GM12801 (cell line): ENCODE measurements at regions not wholly inside any gene's neighbourhood (a gene's known extent, or its start where the extent isn't known, plus 50 kb on each side); places are given as distances from the start of the nearest gene placed in this dataset.

Source experiments
- TF ChIP-seq, protein P1 (sequence below): IDR thresholded peaks from one replicate; pipeline ENCODE4 v1.5.1; 2011; ENCODE audit warnings: control low read depth; ENCODE audit not compliant: insufficient read length; ENCODE audit errors: extremely low read depth

DNA sequence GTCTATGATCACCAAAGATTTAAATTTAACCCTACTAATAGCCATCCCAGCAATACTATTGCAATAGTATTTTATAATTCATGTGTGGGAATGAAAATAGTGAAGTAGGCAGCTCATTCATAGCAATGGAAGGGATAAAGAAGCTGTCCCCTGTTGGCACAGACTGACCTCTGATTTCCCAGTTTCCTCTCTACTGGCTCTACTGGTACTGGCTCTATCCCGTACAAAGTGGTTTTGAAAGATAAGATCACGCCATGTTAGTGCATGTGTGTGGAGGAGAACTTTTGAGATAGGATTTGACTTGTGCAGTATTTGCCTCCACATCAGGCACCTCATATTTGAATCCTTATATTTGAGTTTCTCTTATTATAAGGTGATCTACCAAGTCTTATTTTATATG is 227.3 kb upstream of the ADGRL2 start:
- TF ChIP-seq, protein P1, sequence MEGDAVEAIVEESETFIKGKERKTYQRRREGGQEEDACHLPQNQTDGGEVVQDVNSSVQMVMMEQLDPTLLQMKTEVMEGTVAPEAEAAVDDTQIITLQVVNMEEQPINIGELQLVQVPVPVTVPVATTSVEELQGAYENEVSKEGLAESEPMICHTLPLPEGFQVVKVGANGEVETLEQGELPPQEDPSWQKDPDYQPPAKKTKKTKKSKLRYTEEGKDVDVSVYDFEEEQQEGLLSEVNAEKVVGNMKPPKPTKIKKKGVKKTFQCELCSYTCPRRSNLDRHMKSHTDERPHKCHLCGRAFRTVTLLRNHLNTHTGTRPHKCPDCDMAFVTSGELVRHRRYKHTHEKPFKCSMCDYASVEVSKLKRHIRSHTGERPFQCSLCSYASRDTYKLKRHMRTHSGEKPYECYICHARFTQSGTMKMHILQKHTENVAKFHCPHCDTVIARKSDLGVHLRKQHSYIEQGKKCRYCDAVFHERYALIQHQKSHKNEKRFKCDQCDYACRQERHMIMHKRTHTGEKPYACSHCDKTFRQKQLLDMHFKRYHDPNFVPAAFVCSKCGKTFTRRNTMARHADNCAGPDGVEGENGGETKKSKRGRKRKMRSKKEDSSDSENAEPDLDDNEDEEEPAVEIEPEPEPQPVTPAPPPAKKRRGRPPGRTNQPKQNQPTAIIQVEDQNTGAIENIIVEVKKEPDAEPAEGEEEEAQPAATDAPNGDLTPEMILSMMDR: no peak

DNA sequence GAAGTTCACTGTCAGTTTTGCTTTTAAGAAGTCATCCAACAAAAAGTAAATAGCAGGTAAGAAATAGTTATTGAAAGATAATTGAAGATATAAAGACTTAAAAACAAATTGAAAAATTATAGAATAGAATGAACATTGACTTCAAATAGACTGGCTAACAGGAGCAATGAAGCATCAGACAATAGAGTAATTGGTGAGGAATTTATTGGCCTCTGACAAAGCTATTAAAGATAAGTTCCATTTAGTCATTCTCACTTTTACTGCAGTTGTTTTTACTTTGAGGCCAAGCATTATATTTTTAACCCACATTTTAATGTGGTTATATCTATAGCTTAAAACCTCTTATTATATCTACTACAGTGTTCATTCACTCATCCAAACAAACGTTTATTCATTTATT is 228.8 kb upstream of the ADGRL2 start:
- TF ChIP-seq, protein P1: no peak

DNA sequence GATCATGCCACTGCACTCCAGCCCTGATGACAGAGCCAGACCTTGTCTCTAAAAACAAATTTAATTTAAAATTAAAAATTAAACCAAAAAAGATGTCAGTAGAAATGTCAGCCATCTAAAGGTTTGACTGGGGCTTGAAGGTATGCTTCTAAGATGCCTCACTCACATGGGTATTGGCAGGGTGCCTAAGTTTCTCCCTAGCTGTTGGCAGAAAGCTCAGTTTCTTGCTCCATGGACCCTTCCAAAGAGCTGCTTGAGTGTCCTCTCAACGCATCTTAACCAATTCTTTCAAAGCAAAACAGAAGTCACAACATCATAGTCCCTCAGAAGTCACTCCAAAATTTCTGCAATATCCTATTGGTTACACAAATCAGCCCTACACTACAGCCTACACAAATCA is 231.0 kb upstream of the ADGRL2 start:
- TF ChIP-seq, protein P1: no peak

DNA sequence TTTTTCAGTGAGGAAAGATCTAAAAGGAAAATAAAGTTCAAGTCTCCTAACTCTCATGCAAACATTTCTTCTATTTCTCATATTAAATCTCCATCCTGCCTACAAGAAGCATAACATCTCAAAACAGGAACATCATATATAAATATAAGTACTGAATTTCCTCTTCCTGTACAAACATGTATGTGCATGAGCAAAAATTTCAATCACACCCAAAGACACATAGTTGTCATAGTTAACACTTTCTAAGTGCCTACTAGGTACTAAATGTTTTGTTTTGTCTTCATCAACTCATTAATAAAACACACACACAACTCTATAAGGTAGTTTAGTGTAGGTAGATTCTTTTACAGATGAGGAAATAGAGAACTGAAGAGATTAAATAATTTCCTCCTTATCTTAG is 237.1 kb upstream of the ADGRL2 start:
- TF ChIP-seq, protein P1: no peak

DNA sequence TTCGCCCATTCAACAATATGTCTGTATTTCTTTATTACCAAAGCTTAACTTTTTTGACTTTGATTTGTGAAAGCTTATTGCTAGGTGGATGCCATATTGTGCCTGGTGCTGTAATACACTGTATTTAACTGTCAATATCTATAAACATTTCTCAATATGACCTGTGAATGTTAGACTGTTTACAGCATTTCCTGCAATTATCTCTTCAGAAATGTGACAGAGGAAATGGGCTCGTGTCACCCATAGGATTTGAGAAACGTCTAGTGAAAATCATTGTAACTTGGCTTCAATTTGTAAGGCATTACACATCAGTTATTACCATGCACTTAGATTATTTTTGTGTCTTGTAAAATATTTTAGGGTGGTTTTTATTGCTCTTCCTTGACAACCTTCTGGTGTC is 237.8 kb upstream of the ADGRL2 start:
- TF ChIP-seq, protein P1: no peak

DNA sequence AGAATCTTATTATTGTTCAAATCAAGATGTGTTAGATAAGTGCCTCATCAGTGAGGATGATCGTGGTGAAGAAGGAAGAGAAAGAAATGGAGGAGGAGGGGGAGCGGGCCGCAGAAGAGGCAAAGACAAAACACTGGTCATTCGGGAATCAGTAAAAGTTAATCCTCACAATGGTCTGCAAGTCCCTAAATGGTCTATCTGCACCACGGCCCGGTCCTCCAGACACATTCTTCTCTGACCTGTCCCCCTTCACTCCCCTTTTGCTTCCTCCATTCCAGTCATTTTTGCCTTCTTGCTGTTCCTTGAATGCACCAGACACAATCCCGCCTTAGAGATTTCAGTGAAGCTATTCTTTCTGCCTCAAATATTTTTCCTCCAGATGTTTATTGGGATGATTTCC is 240.1 kb upstream of the ADGRL2 start:
- TF ChIP-seq, protein P1: no peak

DNA sequence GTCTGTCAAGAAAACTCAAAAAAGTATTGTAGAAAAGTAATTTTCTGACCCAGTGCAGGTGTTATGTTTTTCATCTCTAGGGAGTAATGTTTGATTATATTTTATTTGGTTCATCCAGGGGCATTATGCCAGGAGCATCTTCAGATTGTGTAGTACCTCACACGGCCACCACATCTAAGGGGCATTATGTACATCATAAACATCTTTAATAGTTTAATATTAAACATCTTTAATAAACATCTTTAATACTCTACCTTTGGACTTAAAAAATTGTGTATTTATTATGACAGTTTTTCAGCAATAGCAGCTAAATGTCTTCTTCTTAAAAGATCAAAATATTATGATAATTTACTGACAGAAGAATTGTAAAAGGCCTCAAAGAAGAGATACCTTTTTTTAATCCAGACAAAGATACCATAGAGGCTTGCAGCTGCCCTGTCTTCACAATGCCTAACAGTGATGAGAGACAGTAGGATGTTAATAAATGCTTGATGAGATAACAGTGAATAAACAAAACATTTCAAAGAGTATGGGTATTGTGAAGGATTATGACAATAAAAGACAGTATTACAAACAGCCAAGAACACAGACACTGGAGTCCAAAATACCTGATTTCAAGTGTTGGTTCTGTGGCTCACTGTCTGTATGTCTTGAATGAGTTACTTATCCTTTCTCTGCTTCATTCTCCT is 240.9 kb upstream of the ADGRL2 start:
- TF ChIP-seq, protein P1: no peak
